Neural progenitor cell (in vitro differentiated cells): ENCODE measurements at regions not wholly inside any gene's neighbourhood (a gene's known extent, or its start where the extent isn't known, plus 50 kb on each side); places are given as distances from the start of the nearest gene placed in this dataset.

Experiments used
- CTCF ChIP-seq: fragments of 200-600 bp; sonication (generic); IDR thresholded peaks from 2 replicates; pipeline ENCODE4 v1.5.1; 2017; ENCODE audit warnings: antibody characterized with exemption, mild to moderate bottlenecking
- EZH2phosphoT487 ChIP-seq: fragments of 200-600 bp; sonication (generic); IDR thresholded peaks from 2 replicates; pipeline ENCODE4 v1.6.1; 2017; ENCODE audit warnings: antibody characterized with exemption

GRCh38 chr3:59381282-59381681, 331.5 kb upstream of the CFAP20DC start:
- no peak for TF ChIP-seq CTCF
- TF ChIP-seq EZH2phosphoT487 = no peak
